ENCODE measurements at regions not wholly inside any gene's neighbourhood (a gene's known extent, or its start where the extent isn't known, plus 50 kb on each side); places are given as distances from the start of the nearest gene placed in this dataset.
A peak's percentile ranks its signal among the peaks of the same experiment; 100 is the strongest.

DNA sequence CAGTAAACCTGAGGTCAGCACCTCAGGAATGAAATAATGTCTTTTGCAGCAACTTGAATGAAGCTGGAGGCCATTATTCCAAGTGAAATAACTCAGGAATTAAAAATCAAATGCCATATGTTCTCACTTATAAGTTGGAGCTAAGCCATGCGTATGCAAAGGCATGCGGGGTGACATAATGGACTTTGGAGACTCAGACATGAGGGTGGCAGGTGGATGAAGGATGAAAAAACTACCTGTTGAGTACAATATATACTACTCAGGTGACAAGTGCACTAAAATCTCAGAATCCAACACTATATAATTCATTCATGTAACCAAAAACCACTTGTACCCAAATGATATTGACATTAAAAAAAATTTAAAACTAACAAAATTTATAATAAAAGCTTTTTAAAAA, 1416.9 kb downstream of the UQCRFS1 start:
- ChIA-PET POLR2A (ENCODE audit: low non-redundant PET) (no interaction called here), CTCF (no interaction called here)

DNA sequence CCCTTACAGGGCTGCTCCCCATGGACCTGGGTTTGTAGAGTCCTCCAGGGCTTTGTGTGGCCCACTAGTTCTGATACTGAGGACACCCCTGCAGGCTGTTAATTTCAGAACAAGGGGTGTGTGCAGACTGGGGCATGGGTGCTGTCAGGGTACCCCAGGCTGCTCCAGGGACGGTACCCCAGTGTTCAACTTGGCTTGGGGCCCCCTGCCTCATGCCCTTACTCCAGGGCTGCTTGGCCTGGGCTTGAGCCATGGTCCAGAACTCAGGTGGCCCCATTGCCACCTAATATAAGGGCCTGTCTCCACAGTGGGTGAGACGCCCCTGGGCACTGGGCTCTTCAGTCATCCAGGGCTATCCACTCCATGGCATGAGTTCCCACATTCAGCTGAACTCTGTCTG, 1417.6 kb downstream of the UQCRFS1 start:
- no peak overlapping the region for H3K4me3 ChIP-seq (ENCODE audit: low read depth, low read length, poor library complexity, severe bottlenecking)
- DNase-seq (ENCODE audit: low spot score) = no peak
- intact Hi-C loops (cut with micrococcal nuclease; ENCODE audit: unreplicated experiment) = no loop called here
- TF ChIP-seq EZH2 (IDR thresholded peaks at IDR 0.05; ENCODE audit: borderline replicate concordance, low read depth, low read length, poor library complexity, severe bottlenecking) = no peak
- TF ChIP-seq, protein P1, sequence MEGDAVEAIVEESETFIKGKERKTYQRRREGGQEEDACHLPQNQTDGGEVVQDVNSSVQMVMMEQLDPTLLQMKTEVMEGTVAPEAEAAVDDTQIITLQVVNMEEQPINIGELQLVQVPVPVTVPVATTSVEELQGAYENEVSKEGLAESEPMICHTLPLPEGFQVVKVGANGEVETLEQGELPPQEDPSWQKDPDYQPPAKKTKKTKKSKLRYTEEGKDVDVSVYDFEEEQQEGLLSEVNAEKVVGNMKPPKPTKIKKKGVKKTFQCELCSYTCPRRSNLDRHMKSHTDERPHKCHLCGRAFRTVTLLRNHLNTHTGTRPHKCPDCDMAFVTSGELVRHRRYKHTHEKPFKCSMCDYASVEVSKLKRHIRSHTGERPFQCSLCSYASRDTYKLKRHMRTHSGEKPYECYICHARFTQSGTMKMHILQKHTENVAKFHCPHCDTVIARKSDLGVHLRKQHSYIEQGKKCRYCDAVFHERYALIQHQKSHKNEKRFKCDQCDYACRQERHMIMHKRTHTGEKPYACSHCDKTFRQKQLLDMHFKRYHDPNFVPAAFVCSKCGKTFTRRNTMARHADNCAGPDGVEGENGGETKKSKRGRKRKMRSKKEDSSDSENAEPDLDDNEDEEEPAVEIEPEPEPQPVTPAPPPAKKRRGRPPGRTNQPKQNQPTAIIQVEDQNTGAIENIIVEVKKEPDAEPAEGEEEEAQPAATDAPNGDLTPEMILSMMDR (conservative IDR thresholded peaks at IDR 0.05; ENCODE audit: low read depth, low read length) = no peak
- no peaks in the 10 kb centered on the region for H3K4me1 ChIP-seq (ENCODE audit: insufficient read depth, low read length, poor library complexity, severe bottlenecking)
- no peaks in the 10 kb centered on the region for H3K27me3 ChIP-seq (replicated peaks; ENCODE audit: insufficient read depth, low read depth, low read length, poor library complexity)
- peaks cover 17% of the 10 kb centered on the region for H3K9me3 ChIP-seq (ENCODE audit: low read depth, low read length, poor library complexity, severe bottlenecking)
- no peaks in the 10 kb centered on the region for H3K36me3 ChIP-seq (ENCODE audit: insufficient read depth, low read length, poor library complexity, severe bottlenecking)
- BruUV-seq (replicated peaks) = no TSS peak
- H3K27ac ChIP-seq (ENCODE audit: low read depth, low read length, poor library complexity, severe bottlenecking) = no peak overlapping the region
- ChIA-PET POLR2A (ENCODE audit: low non-redundant PET) (no interaction called here), CTCF (no interaction called here)

More for the DNA sequence above, 1416.9 kb downstream of the UQCRFS1 start:
- Histone ChIP-seq H3K27ac (ENCODE audit: low read depth, low read length, poor library complexity, severe bottlenecking) (no peak overlapping the region), H3K4me1 (ENCODE audit: insufficient read depth, low read length, poor library complexity, severe bottlenecking) (no peaks in the 10 kb centered on the region), H3K36me3 (ENCODE audit: insufficient read depth, low read length, poor library complexity, severe bottlenecking) (no peaks in the 10 kb centered on the region), H3K4me3 (ENCODE audit: low read depth, low read length, poor library complexity, severe bottlenecking) (no peak overlapping the region), H3K9me3 (ENCODE audit: low read depth, low read length, poor library complexity, severe bottlenecking) (peaks cover 12% of the 10 kb centered on the region), H3K27me3 (replicated peaks; ENCODE audit: insufficient read depth, low read depth, low read length, poor library complexity) (no peaks in the 10 kb centered on the region)
- intact Hi-C loops (cut with micrococcal nuclease; ENCODE audit: unreplicated experiment) = no loop called here
- no peak for DNase-seq (ENCODE audit: low spot score)
- no peak for TF ChIP-seq EZH2 (IDR thresholded peaks at IDR 0.05; ENCODE audit: borderline replicate concordance, low read depth, low read length, poor library complexity, severe bottlenecking)
- TF ChIP-seq, protein P1 (conservative IDR thresholded peaks at IDR 0.05; ENCODE audit: low read depth, low read length) = no peak
- BruUV-seq (replicated peaks) = no TSS peak

DNA sequence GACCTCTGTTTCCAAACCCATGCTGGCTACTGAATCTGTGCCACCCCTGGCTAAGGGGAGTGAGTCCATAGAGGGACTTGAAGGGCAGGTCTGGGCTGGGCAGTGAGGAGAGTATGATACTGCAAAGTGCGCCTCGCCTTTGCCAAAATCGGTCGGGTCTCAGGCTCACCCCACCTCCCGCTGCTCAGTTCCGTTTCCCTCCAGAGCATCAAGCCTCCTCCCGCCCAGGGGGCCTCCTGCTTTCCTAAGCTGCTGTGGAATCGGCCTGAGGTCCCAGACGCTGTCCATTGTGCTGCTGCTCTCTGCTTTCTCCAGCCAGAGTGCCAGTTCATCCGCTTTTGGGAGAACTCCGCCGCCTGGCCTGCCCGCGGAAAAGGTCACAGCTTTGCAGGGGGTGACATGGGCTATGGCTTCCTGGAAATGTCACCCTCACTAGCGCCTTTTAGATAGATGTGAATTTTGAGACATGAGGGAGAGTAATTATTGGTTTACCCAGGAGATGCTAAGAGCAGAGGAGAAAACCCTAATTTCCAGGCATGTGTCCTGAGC, 1418.4 kb downstream of the UQCRFS1 start:
- Histone ChIP-seq H3K9me3 (ENCODE audit: low read depth, low read length, poor library complexity, severe bottlenecking) (peaks cover 17% of the 10 kb centered on the region), H3K27ac (ENCODE audit: low read depth, low read length, poor library complexity, severe bottlenecking) (peak overlapping the region; percentile 91), H3K4me1 (ENCODE audit: insufficient read depth, low read length, poor library complexity, severe bottlenecking) (no peaks in the 10 kb centered on the region), H3K27me3 (replicated peaks; ENCODE audit: insufficient read depth, low read depth, low read length, poor library complexity) (no peaks in the 10 kb centered on the region), H3K36me3 (ENCODE audit: insufficient read depth, low read length, poor library complexity, severe bottlenecking) (no peaks in the 10 kb centered on the region), H3K4me3 (ENCODE audit: low read depth, low read length, poor library complexity, severe bottlenecking) (peak overlapping the region; percentile 85)
- TF ChIP-seq EZH2 (IDR thresholded peaks at IDR 0.05; ENCODE audit: borderline replicate concordance, low read depth, low read length, poor library complexity, severe bottlenecking) = no peak
- TF ChIP-seq, protein P1 (conservative IDR thresholded peaks at IDR 0.05; ENCODE audit: low read depth, low read length) = no peak
- CTCF ChIA-PET = interaction anchor here (0.6 kb wide), 1 partner anchor 65 kb away, joined by 3 read pairs; no protein-coding TSS in a partner anchor
- intact Hi-C loops (cut with micrococcal nuclease; ENCODE audit: unreplicated experiment) = no loop called here
- BruUV-seq (replicated peaks) = TSS peak; percentile 31
- DNase-seq (ENCODE audit: low spot score) = peak; percentile 34
- POLR2A ChIA-PET (ENCODE audit: low non-redundant PET) = no interaction called here
